Adrenal gland (tissue), 9 donors: ENCODE measurements at regions not wholly inside any gene's neighbourhood (a gene's known extent, or its start where the extent isn't known, plus 50 kb on each side); places are given as distances from the start of the nearest gene placed in this dataset.

ENCODE experiments used
- DNase-seq, 7 donors: peaks; one replicate each; pipeline ENCODE4 v3.0.0-alpha.2; 2019 to 2020
- H3K27ac ChIP-seq, 5 donors: fragments of 200-600 bp; sonication (generic) in 4 of 5; 1 replicate in 3 of 5; 2 replicates in 2 of 5; pipeline versions ENCODE4 v1.5.1 to v1.8.0; 2016 to 2020; ENCODE audit warnings: mild to moderate bottlenecking in 1 of 5
- H3K27me3 ChIP-seq: fragments of 200-600 bp; 2 replicates; pipeline ENCODE4 v1.8.0; 2021
- H3K36me3 ChIP-seq, 2 donors: fragments of 200-600 bp; replicated peaks in 1 of 2; 1 replicate in 1 of 2; 2 replicates in 1 of 2; pipeline versions ENCODE4 v1.5.1 to v1.8.0; 2018 to 2022
- H3K4me1 ChIP-seq, 2 donors: fragments of 200-600 bp; replicated peaks in 1 of 2; 1 replicate in 1 of 2; 2 replicates in 1 of 2; pipeline versions ENCODE4 v1.5.1 to v1.8.0; 2018 to 2021
- H3K4me3 ChIP-seq, 4 donors: fragments of 200-600 bp; sonication (generic) in 3 of 4; one replicate each; pipeline ENCODE4 v1.5.1; 2016 to 2018
- H3K9me3 ChIP-seq, 3 donors: fragments of 200-600 bp; sonication (generic) in 1 of 3; replicated peaks in 1 of 3; 1 replicate in 2 of 3; 2 replicates in 1 of 3; pipeline versions ENCODE4 v1.5.1 to v1.8.0; 2016 to 2021
- CTCF ChIP-seq, 6 experiments: fragments of 450-650 bp in 4 of 6; fragments of 200-600 bp in 2 of 6; sonication (generic) in 1 of 6; IDR thresholded peaks; 1 replicate in 5 of 6; 2 replicates in 1 of 6; pipeline versions ENCODE4 v1.5.1 to v1.8.0; 2016 to 2021; ENCODE audit warnings: antibody characterized with exemption in 6 of 6, mild to moderate bottlenecking in 2 of 6, moderate library complexity in 1 of 6
- POLR2A ChIP-seq, 2 donors: fragments of 450-650 bp; IDR thresholded peaks; one replicate each; pipeline ENCODE4 v1.6.1; 2017; ENCODE audit warnings: antibody characterized with exemption in 2 of 2, mild to moderate bottlenecking in 2 of 2, moderate library complexity in 1 of 2
- WGBS, 4 donors: extraction: QIAGEN DNeasy Blood & Tissue Kit in 2 of 4; methylation state at CpG; one replicate each; pipeline versions ENCODE4 v1.1.5 to v1.1.7; 2013 to 2017; 5-methylcytosine and 5-hydroxymethylcytosine counted together
- intact Hi-C, 2 donors: fragments of 100-400 bp; cut with DNase I; formaldehyde crosslinking; loops; one replicate each; pipeline versions ENCODE4 v1.14.1 to v1.15.0; 2022 to 2023
- donor health status: healthy with polysubstance abuse.
- donor health status: Bipolar disorder and iron deficiency.
- donor health status: DM: yes; HTN: yes; CAD: no.
- donor health status: DM: no; HTN: no; CAD: no.
- donor health status: DM: no; HTN: no; CAD: no.

DNA sequence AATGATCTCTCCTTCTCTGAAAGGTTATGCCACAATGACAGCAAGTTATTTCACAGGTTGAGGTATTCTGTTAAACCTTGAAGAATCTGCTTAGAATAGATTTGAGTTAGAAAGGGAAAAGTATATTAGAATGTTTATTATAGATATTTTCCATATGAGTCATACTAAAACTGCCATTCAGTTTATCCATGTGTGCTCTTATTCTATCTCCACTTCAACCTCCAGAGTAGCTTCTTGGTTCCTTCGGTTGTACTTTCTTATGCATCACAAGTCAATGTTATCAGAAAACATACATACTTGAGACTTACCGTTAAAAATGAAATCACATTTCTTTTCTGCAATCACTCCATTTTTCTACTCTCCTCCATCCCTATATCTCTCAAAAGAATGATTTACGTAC lies 197.7 kb downstream of the BCAT1 start:
- H3K27me3 ChIP-seq = no peaks in the 10 kb centered on the region
- no peak for DNase-seq
- H3K27ac ChIP-seq = no peak overlapping the region
- H3K9me3 ChIP-seq = no peaks in the 10 kb centered on the region
- H3K4me1 ChIP-seq = no peaks in the 10 kb centered on the region
- intact Hi-C loops = no loop called here
- no peaks in the 10 kb centered on the region for H3K36me3 ChIP-seq
- 86 to 89% (median 87%) methylated on average over 3 of the region's 3 CpGs for WGBS, 4 donors
- H3K4me3 ChIP-seq = no peak overlapping the region
- TF ChIP-seq CTCF (IDR thresholded peaks at IDR 0.05) = no peak
- TF ChIP-seq POLR2A (IDR thresholded peaks at IDR 0.05) = no peak

GRCh38 chr12:24750263-24750662 lies 198.6 kb downstream of the BCAT1 start:
- Histone ChIP-seq H3K9me3 (no peaks in the 10 kb centered on the region), H3K4me1 (no peaks in the 10 kb centered on the region), H3K36me3 (no peaks in the 10 kb centered on the region), H3K27ac (no peak overlapping the region), H3K27me3 (no peaks in the 10 kb centered on the region), H3K4me3 (no peak overlapping the region)
- DNase-seq = no peak
- intact Hi-C loops = no loop called here
- no peak for TF ChIP-seq CTCF (IDR thresholded peaks at IDR 0.05)
- TF ChIP-seq POLR2A (IDR thresholded peaks at IDR 0.05) = no peak
- 48 to 62% (median 54%) methylated on average over 3 of the region's 3 CpGs for WGBS, 4 donors

- intact Hi-C loops = no loop called here
- H3K27me3 ChIP-seq = no peaks in the 10 kb centered on the region
- TF ChIP-seq CTCF (IDR thresholded peaks at IDR 0.05) = no peak
- no peak for TF ChIP-seq POLR2A (IDR thresholded peaks at IDR 0.05)
- no peak overlapping the region for H3K27ac ChIP-seq
- H3K36me3 ChIP-seq = no peaks in the 10 kb centered on the region
- no peaks in the 10 kb centered on the region for H3K4me1 ChIP-seq
- H3K9me3 ChIP-seq = no peaks in the 10 kb centered on the region
- no peak for DNase-seq
- H3K4me3 ChIP-seq = no peak overlapping the region
- 79 to 92% (median 83%) methylated on average over 3 of the region's 3 CpGs for WGBS, 4 donors
Observed at GRCh38 chr12:24749171-24749570, 199.7 kb downstream of the BCAT1 start.

GRCh38 chr12:24748326-24748725 lies 200.6 kb downstream of the BCAT1 start:
- no peaks in the 10 kb centered on the region for H3K9me3 ChIP-seq
- 65 to 74% (median 68%) methylated on average over 11 of the region's 11 CpGs for WGBS, 4 donors
- TF ChIP-seq POLR2A (IDR thresholded peaks at IDR 0.05) (no peak), CTCF (IDR thresholded peaks at IDR 0.05) (no peak)
- no peaks in the 10 kb centered on the region for H3K36me3 ChIP-seq
- H3K4me1 ChIP-seq = no peaks in the 10 kb centered on the region
- H3K27ac ChIP-seq = no peak overlapping the region
- DNase-seq = no peak
- no peak overlapping the region for H3K4me3 ChIP-seq
- H3K27me3 ChIP-seq = no peaks in the 10 kb centered on the region
- intact Hi-C loops = no loop called here
